ENCODE measurements at regions not wholly inside any gene's neighbourhood (a gene's known extent, or its start where the extent isn't known, plus 50 kb on each side); places are given as distances from the start of the nearest gene placed in this dataset.
A peak's percentile ranks its signal among the peaks of the same experiment; 100 is the strongest.

DNA sequence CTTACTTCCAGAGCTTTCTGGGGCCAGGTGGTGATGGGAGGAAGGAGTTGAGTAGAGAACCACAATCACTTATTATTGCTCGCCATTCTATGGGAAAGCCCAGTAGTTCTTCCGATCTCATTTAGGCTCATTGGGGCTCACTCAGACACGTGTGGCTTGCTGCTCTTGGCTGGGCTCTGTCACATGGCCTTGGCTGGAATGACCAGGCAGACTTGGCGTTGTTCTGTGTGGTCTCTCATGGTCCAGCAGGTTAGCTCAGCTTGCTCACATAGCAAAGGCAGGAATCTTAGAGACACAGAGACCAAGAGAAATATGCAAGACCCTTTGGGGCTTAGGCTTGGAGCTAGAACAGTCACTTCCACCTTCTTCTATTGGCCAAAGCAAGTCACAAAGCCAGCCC lies 261.2 kb downstream of the LOXHD1 start:
- H3K4me2 ChIP-seq: no peak overlapping the region
- TF ChIP-seq CTCF (conservative IDR thresholded peaks at IDR 0.05) (no peak), EZH2 (IDR thresholded peaks at IDR 0.05; ENCODE audit: low read depth) (no peak)
- peaks cover 14% of the 10 kb centered on the region for H3K4me1 ChIP-seq (replicated peaks; ENCODE audit: insufficient read depth)
- H3K27ac ChIP-seq: no peak overlapping the region
- intact Hi-C loops (cut with micrococcal nuclease; ENCODE audit: unreplicated experiment): no loop called here
- H2AFZ ChIP-seq: no peak overlapping the region
- H3K9me3 ChIP-seq (ENCODE audit: insufficient read depth, low read depth): no peaks in the 10 kb centered on the region
- H3K36me3 ChIP-seq (ENCODE audit: low read depth): peaks cover 7% of the 10 kb centered on the region
- no peaks in the 10 kb centered on the region for H3F3A ChIP-seq (ENCODE audit: insufficient read depth, low read depth)
- CTCF ChIA-PET: no interaction called here
- peaks cover 18% of the 10 kb centered on the region; the same call in 1 of the 2 replicates for H4K20me1 ChIP-seq (ENCODE audit: insufficient read depth)
- DNase-seq: no peak
- POLR2A ChIA-PET (ENCODE audit: unreplicated experiment): no interaction called here
- no peaks in the 10 kb centered on the region for H3K9me2 ChIP-seq (ENCODE audit: insufficient read depth)
- peaks cover 8% of the 10 kb centered on the region; the same call in 1 of the 2 replicates for H3K79me2 ChIP-seq (ENCODE audit: low read depth)
- BruUV-seq (replicated peaks): no TSS peak
- no peak overlapping the region for H3K4me3 ChIP-seq
- no peaks in the 10 kb centered on the region for H3K27me3 ChIP-seq (ENCODE audit: insufficient read depth, low read depth)

DNA sequence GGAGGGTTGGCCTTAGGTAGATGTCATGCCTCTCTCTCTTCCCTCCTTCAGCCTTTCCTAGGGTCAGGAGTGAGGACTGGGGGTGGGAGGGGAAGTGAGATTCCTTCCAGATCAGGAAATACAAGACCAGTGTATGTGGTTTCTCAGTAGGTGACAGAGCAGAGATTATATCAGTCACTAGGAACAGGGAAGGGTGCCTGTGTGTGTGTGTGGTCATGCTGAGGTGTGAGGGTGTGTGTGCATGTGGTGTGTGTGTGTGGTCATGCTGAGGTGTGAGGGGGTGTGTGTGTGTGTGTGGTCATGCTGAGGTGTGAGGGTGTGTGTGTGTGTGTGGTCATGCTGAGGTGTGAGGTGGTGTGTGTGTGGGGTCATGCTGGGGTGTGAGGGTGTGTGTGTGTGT lies 259.8 kb downstream of the LOXHD1 start:
- H3K4me2 ChIP-seq: peak overlapping the region; percentile 49
- CTCF ChIA-PET: no interaction called here
- H3K9me3 ChIP-seq (ENCODE audit: insufficient read depth, low read depth): no peaks in the 10 kb centered on the region
- TF ChIP-seq EZH2 (IDR thresholded peaks at IDR 0.05; ENCODE audit: low read depth): no peak
- TF ChIP-seq CTCF (conservative IDR thresholded peaks at IDR 0.05): no peak
- H3K27ac ChIP-seq: no peak overlapping the region
- H3K27me3 ChIP-seq (ENCODE audit: insufficient read depth, low read depth): no peaks in the 10 kb centered on the region
- no peaks in the 10 kb centered on the region for H3F3A ChIP-seq (ENCODE audit: insufficient read depth, low read depth)
- DNase-seq: peak in 1 of 2 experiments; percentile 76
- peaks cover 14% of the 10 kb centered on the region for H3K4me1 ChIP-seq (replicated peaks; ENCODE audit: insufficient read depth)
- H3K36me3 ChIP-seq (ENCODE audit: low read depth): no peaks in the 10 kb centered on the region; the same call in 1 of the 2 replicates
- no peaks in the 10 kb centered on the region for H3K9me2 ChIP-seq (ENCODE audit: insufficient read depth)
- BruUV-seq (replicated peaks): no TSS peak
- POLR2A ChIA-PET (ENCODE audit: unreplicated experiment): no interaction called here
- peaks cover 17% of the 10 kb centered on the region for H4K20me1 ChIP-seq (ENCODE audit: insufficient read depth)
- H3K79me2 ChIP-seq (ENCODE audit: low read depth): peaks cover 8% of the 10 kb centered on the region; the same call in 1 of the 2 replicates
- H2AFZ ChIP-seq: no peak overlapping the region
- intact Hi-C loops (cut with micrococcal nuclease; ENCODE audit: unreplicated experiment): no loop called here
- H3K4me3 ChIP-seq: no peak overlapping the region

DNA sequence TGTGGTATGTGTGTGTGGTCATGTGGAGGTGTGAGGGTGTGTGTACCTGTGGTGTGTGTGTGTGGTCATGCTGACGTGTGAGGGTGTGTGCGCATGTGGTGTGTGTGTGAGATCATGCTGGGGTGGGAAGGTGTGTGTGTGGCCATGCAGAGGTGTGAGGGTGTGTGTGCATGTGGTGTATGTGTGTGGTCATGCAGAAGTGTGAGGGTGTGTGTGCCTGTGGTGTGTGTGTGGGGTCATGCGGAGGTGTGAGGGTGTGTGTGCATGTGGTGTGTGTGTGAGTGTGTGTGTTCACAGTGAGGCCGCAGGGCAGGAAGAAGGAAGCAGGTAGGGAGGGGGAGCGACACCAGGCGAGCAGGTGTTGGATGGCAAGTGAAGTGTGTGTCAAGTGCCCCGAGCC lies 259.0 kb downstream of the LOXHD1 start:
- H3F3A ChIP-seq (ENCODE audit: insufficient read depth, low read depth): no peaks in the 10 kb centered on the region
- CTCF ChIA-PET: no interaction called here
- no TSS peak for BruUV-seq (replicated peaks)
- no peak overlapping the region for H2AFZ ChIP-seq
- TF ChIP-seq EZH2 (IDR thresholded peaks at IDR 0.05; ENCODE audit: low read depth) (no peak), CTCF (conservative IDR thresholded peaks at IDR 0.05) (no peak)
- no peaks in the 10 kb centered on the region for H3K9me3 ChIP-seq (ENCODE audit: insufficient read depth, low read depth)
- H3K4me3 ChIP-seq: no peak overlapping the region
- H3K27ac ChIP-seq: no peak overlapping the region
- intact Hi-C loops (cut with micrococcal nuclease; ENCODE audit: unreplicated experiment): no loop called here
- no peak overlapping the region for H3K4me2 ChIP-seq
- H3K9me2 ChIP-seq (ENCODE audit: insufficient read depth): no peaks in the 10 kb centered on the region
- POLR2A ChIA-PET (ENCODE audit: unreplicated experiment): no interaction called here
- H3K36me3 ChIP-seq (ENCODE audit: low read depth): no peaks in the 10 kb centered on the region; the same call in 1 of the 2 replicates
- H3K79me2 ChIP-seq (ENCODE audit: low read depth): peaks cover 8% of the 10 kb centered on the region; the same call in 1 of the 2 replicates
- no peak for DNase-seq
- H3K4me1 ChIP-seq (replicated peaks; ENCODE audit: insufficient read depth): peaks cover 14% of the 10 kb centered on the region
- no peaks in the 10 kb centered on the region for H3K27me3 ChIP-seq (ENCODE audit: insufficient read depth, low read depth)
- H4K20me1 ChIP-seq (ENCODE audit: insufficient read depth): peaks cover 15% of the 10 kb centered on the region
